HepG2 (cell line): ENCODE measurements at regions not wholly inside any gene's neighbourhood (a gene's known extent, or its start where the extent isn't known, plus 50 kb on each side); places are given as distances from the start of the nearest gene placed in this dataset.

Experiments used
- ATAC-seq: fragments of 200-7000 bp; cut with Tn5 transposase; 3 replicates; pipeline ENCODE4 v1.9.1; 2020; ENCODE audit warnings: mild to moderate bottlenecking, moderate library complexity
- BruUV-seq: library from RNA; stranded (reverse); fragments of 400-500 nt; replicated peaks from 2 replicates; lab custom pipeline; 2021; lab: Mats Ljungman, UMichigan
- CTCF ChIA-PET: fragments of 300-600 bp; formaldehyde crosslinking; extraction: SDS; loops from one replicate; lab custom pipeline; 2021; ENCODE audit warnings: low total read pairs, inconsistent platforms, low intra/inter-chr PET ratio; lab: Yijun Ruan, JAX
- POLR2A ChIA-PET: fragments of 350-600 bp; sonication (Branson Sonifier 250); formaldehyde crosslinking; loops from one replicate; lab custom pipeline; 2020; ENCODE audit warnings: antibody characterized with exemption, inconsistent platforms; lab: Yijun Ruan, JAX
- DNase-seq: peaks from one replicate; pipeline ENCODE4 v3.0.0-alpha.2; 2015; ENCODE audit warnings: low spot score
- FAIRE-seq: peaks from 3 replicates; lab custom pipeline; 2011; peaks lifted over from hg19 to GRCh38; lab: Jason Lieb, UNC
- H2AFZ ChIP-seq: one replicate; pipeline ENCODE4 v1.6.1; 2011; ENCODE audit warnings: low read length, inconsistent platforms
- H3K27ac ChIP-seq: fragments of 300-600 bp; 3 replicates; pipeline ENCODE4 v1.8.0; 2011; ENCODE audit warnings: mixed run types, mild to moderate bottlenecking, mixed read lengths, low read length, inconsistent platforms; ENCODE audit not compliant: insufficient read depth; ENCODE audit errors: extremely low read length
- H3K27me3 ChIP-seq, 2 experiments: fragments of 200-600 bp in 1 of 2; 2 replicates in 1 of 2; 3 replicates in 1 of 2; pipeline versions ENCODE4 v1.6.0 to v1.8.0; 2011; ENCODE audit warnings: low read length in 2 of 2, mild to moderate bottlenecking in 2 of 2, moderate library complexity in 2 of 2, inconsistent platforms in 1 of 2; ENCODE audit not compliant: insufficient read depth in 2 of 2, control insufficient read depth in 1 of 2
- H3K36me3 ChIP-seq, 2 experiments: fragments of 200-600 bp in 1 of 2; replicated peaks in 1 of 2; 2 replicates in 1 of 2; 3 replicates in 1 of 2; pipeline versions ENCODE4 v1.5.1 to v1.8.0; 2011; ENCODE audit warnings: low read length in 2 of 2, inconsistent platforms in 1 of 2; ENCODE audit not compliant: insufficient read depth in 2 of 2, control insufficient read depth in 1 of 2
- H3K4me1 ChIP-seq: 2 replicates; pipeline ENCODE4 v1.5.1; 2012; ENCODE audit warnings: low read length, inconsistent platforms; ENCODE audit not compliant: insufficient read depth
- H3K4me2 ChIP-seq: 2 replicates; pipeline ENCODE4 v1.6.0; 2011; ENCODE audit warnings: low read depth, low read length, inconsistent platforms
- H3K4me3 ChIP-seq, 3 experiments: fragments of 200-600 bp in 1 of 3; sonication (generic), shearing (Covaris generic) in 1 of 3; replicated peaks in 1 of 3; 2 replicates each; pipeline ENCODE4 v1.5.1; 2011 to 2016; ENCODE audit warnings: low read length in 3 of 3, inconsistent platforms in 2 of 3, low read depth in 2 of 3, mild to moderate bottlenecking in 2 of 3, control low read depth in 1 of 3, mixed read lengths in 1 of 3; ENCODE audit not compliant: insufficient read depth in 1 of 3
- H3K79me2 ChIP-seq: one replicate; pipeline ENCODE4 v1.6.1; 2011; ENCODE audit warnings: low read length, inconsistent platforms; ENCODE audit not compliant: insufficient read depth
- H3K9ac ChIP-seq: 2 replicates; pipeline ENCODE4 v1.6.0; 2011; ENCODE audit warnings: mild to moderate bottlenecking, low read depth, low read length, inconsistent platforms; ENCODE audit not compliant: insufficient read depth
- H3K9me3 ChIP-seq: 2 replicates; pipeline ENCODE4 v1.5.1; 2012; ENCODE audit warnings: mild to moderate bottlenecking, low read length
- H4K20me1 ChIP-seq: 2 replicates; pipeline ENCODE4 v1.6.0; 2011; ENCODE audit warnings: inconsistent platforms, mild to moderate bottlenecking, low read length, moderate library complexity; ENCODE audit not compliant: insufficient read depth
- DPF2 ChIP-seq: sonication (generic); formaldehyde crosslinking; IDR thresholded peaks from 2 replicates; pipeline ENCODE4 v1.4.0; 2020; ENCODE audit warnings: mild to moderate bottlenecking, low read depth, missing genetic modification reagents, borderline replicate concordance
- KDM5A ChIP-seq: fragments of 200-600 bp; sonication (generic); IDR thresholded peaks from 2 replicates; pipeline ENCODE4 v1.7.0; 2018; ENCODE audit warnings: antibody characterized with exemption, mild to moderate bottlenecking, low read length, borderline replicate concordance
- NKX3-1 ChIP-seq: sonication (generic); formaldehyde crosslinking; IDR thresholded peaks from 2 replicates; pipeline ENCODE4 v1.5.0; 2020; ENCODE audit warnings: missing genetic modification reagents
- PHF8 ChIP-seq: sonication (generic); formaldehyde crosslinking; IDR thresholded peaks from 2 replicates; pipeline ENCODE4 v1.5.0; 2020; ENCODE audit warnings: missing genetic modification reagents
- ZBTB25 ChIP-seq: IDR thresholded peaks from 2 replicates; pipeline ENCODE4 v1.6.1; 2018; ENCODE audit warnings: missing genetic modification reagents
- ZFP82 ChIP-seq: sonication (generic); formaldehyde crosslinking; IDR thresholded peaks from 2 replicates; pipeline ENCODE4 v1.5.1; 2020; ENCODE audit warnings: mild to moderate bottlenecking, missing genetic modification reagents, borderline replicate concordance
- ZNF382 ChIP-seq: sonication (generic); formaldehyde crosslinking; IDR thresholded peaks from 2 replicates; pipeline ENCODE4 v1.5.0; 2020; ENCODE audit warnings: missing genetic modification reagents, mild to moderate bottlenecking, borderline replicate concordance
- ZNF598 ChIP-seq: sonication (generic); formaldehyde crosslinking; IDR thresholded peaks from 2 replicates; pipeline ENCODE4 v1.5.1; 2020; ENCODE audit warnings: mild to moderate bottlenecking, missing genetic modification reagents, borderline replicate concordance
- ZSCAN9 ChIP-seq: IDR thresholded peaks from 2 replicates; pipeline ENCODE4 v1.6.1; 2016; ENCODE audit warnings: borderline replicate concordance
- in situ Hi-C: cut with HindIII; loops from 2 replicates; pipeline ENCODE4 v1.10.0; 2017; ENCODE audit warnings: low pct_unique_long_range_greater_than_20kb; ENCODE audit not compliant: extremely low pct_ligation_motif_present
- intact Hi-C: fragments of 100-400 bp; cut with micrococcal nuclease; formaldehyde crosslinking; loops from one replicate; pipeline ENCODE4 v1.10.0; 2022; ENCODE audit not compliant: unreplicated experiment
- TF ChIP-seq, protein P1 (sequence below), 2 experiments: sonication (generic) in 1 of 2; formaldehyde crosslinking in 1 of 2; IDR thresholded peaks; 2 replicates each; pipeline versions ENCODE4 v1.4.0 to v1.6.1; 2016 to 2020; ENCODE audit warnings: borderline replicate concordance in 1 of 2, low read depth in 1 of 2, mild to moderate bottlenecking in 1 of 2, missing genetic modification reagents in 1 of 2
- TF ChIP-seq, protein P2 (sequence below): sonication (generic); formaldehyde crosslinking; IDR thresholded peaks from 2 replicates; pipeline ENCODE4 v1.9.0; 2021; ENCODE audit warnings: missing genetic modification reagents, borderline replicate concordance
- TF ChIP-seq, protein P3 (sequence below): sonication (generic); formaldehyde crosslinking; IDR thresholded peaks from 2 replicates; pipeline ENCODE4 v1.4.0; 2020; ENCODE audit warnings: missing genetic modification reagents

GRCh38 chr1:188089461-188089860 lies 1260.7 kb downstream of the PLA2G4A start (continued):
- TF ChIP-seq, protein P1, sequence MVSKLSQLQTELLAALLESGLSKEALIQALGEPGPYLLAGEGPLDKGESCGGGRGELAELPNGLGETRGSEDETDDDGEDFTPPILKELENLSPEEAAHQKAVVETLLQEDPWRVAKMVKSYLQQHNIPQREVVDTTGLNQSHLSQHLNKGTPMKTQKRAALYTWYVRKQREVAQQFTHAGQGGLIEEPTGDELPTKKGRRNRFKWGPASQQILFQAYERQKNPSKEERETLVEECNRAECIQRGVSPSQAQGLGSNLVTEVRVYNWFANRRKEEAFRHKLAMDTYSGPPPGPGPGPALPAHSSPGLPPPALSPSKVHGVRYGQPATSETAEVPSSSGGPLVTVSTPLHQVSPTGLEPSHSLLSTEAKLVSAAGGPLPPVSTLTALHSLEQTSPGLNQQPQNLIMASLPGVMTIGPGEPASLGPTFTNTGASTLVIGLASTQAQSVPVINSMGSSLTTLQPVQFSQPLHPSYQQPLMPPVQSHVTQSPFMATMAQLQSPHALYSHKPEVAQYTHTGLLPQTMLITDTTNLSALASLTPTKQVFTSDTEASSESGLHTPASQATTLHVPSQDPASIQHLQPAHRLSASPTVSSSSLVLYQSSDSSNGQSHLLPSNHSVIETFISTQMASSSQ (IDR thresholded peaks at IDR 0.05; ENCODE audit: low read depth): no peak
- TF ChIP-seq, protein P1 (CRISPR knock-in tag; IDR thresholded peaks at IDR 0.05; ENCODE audit: borderline replicate concordance): no peak
- TF ChIP-seq ZSCAN9 (CRISPR knock-in tag): no peak
- TF ChIP-seq ZBTB25 (CRISPR knock-in tag): no peak

DNA sequence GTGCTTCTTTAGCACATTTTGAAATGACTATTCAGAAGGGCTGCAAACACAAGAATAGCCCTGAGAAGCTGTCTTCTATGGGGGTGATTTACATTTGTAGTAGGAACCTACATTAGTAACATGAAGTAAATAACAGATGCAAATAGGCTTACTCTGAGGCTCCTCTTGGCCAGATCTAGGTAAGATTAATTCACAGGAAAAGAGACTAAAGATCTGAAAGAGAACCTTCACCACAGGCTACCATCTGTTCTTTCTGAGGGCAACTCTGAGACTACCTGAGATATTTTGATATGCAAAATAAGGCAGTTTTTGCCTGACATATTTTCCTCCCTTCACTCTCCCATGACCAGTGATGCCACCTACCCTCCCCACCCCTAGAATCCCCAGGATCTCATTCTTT lies 1267.8 kb downstream of the PLA2G4A start:
- H3K36me3 ChIP-seq: no peaks in the 10 kb centered on the region
- no peaks in the 10 kb centered on the region for H3K9me3 ChIP-seq
- no TSS peak for BruUV-seq
- intact Hi-C loops: no loop called here
- no peak overlapping the region for H3K4me2 ChIP-seq
- FAIRE-seq (no peak), ATAC-seq (no peak), DNase-seq (no peak)
- H3K4me3 ChIP-seq: no peak overlapping the region
- ChIA-PET CTCF (no interaction called here), POLR2A (no interaction called here)
- no peak overlapping the region for H3K27ac ChIP-seq
- H3K27me3 ChIP-seq: no peaks in the 10 kb centered on the region
- TF ChIP-seq ZFP82 (CRISPR knock-in tag) (no peak), ZNF598 (no peak), DPF2 (no peak), NKX3-1 (CRISPR knock-in tag) (no peak), PHF8 (CRISPR knock-in tag) (no peak), ZNF382 (CRISPR knock-in tag) (no peak), KDM5A (no peak)
- TF ChIP-seq, protein P2, sequence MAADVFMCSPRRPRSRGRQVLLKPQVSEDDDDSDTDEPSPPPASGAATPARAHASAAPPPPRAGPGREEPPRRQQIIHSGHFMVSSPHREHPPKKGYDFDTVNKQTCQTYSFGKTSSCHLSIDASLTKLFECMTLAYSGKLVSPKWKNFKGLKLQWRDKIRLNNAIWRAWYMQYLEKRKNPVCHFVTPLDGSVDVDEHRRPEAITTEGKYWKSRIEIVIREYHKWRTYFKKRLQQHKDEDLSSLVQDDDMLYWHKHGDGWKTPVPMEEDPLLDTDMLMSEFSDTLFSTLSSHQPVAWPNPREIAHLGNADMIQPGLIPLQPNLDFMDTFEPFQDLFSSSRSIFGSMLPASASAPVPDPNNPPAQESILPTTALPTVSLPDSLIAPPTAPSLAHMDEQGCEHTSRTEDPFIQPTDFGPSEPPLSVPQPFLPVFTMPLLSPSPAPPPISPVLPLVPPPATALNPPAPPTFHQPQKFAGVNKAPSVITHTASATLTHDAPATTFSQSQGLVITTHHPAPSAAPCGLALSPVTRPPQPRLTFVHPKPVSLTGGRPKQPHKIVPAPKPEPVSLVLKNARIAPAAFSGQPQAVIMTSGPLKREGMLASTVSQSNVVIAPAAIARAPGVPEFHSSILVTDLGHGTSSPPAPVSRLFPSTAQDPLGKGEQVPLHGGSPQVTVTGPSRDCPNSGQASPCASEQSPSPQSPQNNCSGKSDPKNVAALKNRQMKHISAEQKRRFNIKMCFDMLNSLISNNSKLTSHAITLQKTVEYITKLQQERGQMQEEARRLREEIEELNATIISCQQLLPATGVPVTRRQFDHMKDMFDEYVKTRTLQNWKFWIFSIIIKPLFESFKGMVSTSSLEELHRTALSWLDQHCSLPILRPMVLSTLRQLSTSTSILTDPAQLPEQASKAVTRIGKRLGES (CRISPR knock-in tag): no peak
- TF ChIP-seq, protein P3, sequence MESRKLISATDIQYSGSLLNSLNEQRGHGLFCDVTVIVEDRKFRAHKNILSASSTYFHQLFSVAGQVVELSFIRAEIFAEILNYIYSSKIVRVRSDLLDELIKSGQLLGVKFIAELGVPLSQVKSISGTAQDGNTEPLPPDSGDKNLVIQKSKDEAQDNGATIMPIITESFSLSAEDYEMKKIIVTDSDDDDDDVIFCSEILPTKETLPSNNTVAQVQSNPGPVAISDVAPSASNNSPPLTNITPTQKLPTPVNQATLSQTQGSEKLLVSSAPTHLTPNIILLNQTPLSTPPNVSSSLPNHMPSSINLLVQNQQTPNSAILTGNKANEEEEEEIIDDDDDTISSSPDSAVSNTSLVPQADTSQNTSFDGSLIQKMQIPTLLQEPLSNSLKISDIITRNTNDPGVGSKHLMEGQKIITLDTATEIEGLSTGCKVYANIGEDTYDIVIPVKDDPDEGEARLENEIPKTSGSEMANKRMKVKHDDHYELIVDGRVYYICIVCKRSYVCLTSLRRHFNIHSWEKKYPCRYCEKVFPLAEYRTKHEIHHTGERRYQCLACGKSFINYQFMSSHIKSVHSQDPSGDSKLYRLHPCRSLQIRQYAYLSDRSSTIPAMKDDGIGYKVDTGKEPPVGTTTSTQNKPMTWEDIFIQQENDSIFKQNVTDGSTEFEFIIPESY: no peak
- H4K20me1 ChIP-seq: no peaks in the 10 kb centered on the region
- H3K9ac ChIP-seq: no peak overlapping the region
- no peak overlapping the region for H2AFZ ChIP-seq
- in situ Hi-C loops: no loop called here
- H3K79me2 ChIP-seq: no peaks in the 10 kb centered on the region
- no peaks in the 10 kb centered on the region for H3K4me1 ChIP-seq
